Right lobe of liver (tissue), 6 donors: ENCODE measurements at regions not wholly inside any gene's neighbourhood (a gene's known extent, or its start where the extent isn't known, plus 50 kb on each side); places are given as distances from the start of the nearest gene placed in this dataset.

Experiments
- ATAC-seq, 4 donors: fragments of 200-7000 bp; cut with Tn5 transposase; one replicate each; pipeline ENCODE4 v1.9.1; 2020; ENCODE audit warnings: mild to moderate bottlenecking in 4 of 4, moderate library complexity in 4 of 4
- DNase-seq, 3 donors: peaks; one replicate each; pipeline ENCODE4 v3.0.0-alpha.2; 2020
- H3K27ac ChIP-seq, 3 donors: fragments of 200-600 bp; one replicate each; pipeline ENCODE4 v1.8.0; 2022
- H3K27me3 ChIP-seq, 2 donors: fragments of 200-600 bp; one replicate each; pipeline ENCODE4 v1.8.0; 2022
- H3K36me3 ChIP-seq, 4 donors: fragments of 200-600 bp; sonication (generic) in 1 of 4; one replicate each; pipeline versions ENCODE4 v1.5.1 to v1.8.0; 2017 to 2022; ENCODE audit warnings: control low read depth in 1 of 4
- H3K4me1 ChIP-seq, 4 donors: fragments of 200-600 bp; sonication (generic) in 1 of 4; one replicate each; pipeline versions ENCODE4 v1.5.1 to v1.8.0; 2017 to 2022; ENCODE audit warnings: control low read depth in 1 of 4
- H3K4me3 ChIP-seq, 3 donors: fragments of 200-600 bp; one replicate each; pipeline ENCODE4 v1.8.0; 2022
- H3K9me3 ChIP-seq, 4 donors: fragments of 200-600 bp; sonication (generic) in 1 of 4; one replicate each; pipeline versions ENCODE4 v1.5.1 to v1.8.0; 2017 to 2022; ENCODE audit warnings: control low read depth in 1 of 4
- POLR2A ChIP-seq: fragments of 450-650 bp; IDR thresholded peaks from one replicate; pipeline ENCODE4 v1.6.1; 2017; ENCODE audit warnings: antibody characterized with exemption, mild to moderate bottlenecking
- WGBS: methylation state at CpG from one replicate; pipeline ENCODE4 v1.1.6; 2018; ENCODE audit warnings: low coverage, low lambda C conversion rate; ENCODE audit not compliant: insufficient coverage; ENCODE audit errors: missing lambda C conversion rate; 5-methylcytosine and 5-hydroxymethylcytosine counted together
- intact Hi-C, 2 donors: fragments of 100-400 bp; cut with DNase I; formaldehyde crosslinking; loops; one replicate each; pipeline versions ENCODE4 v1.11.2 to v1.14.1; 2022
- TF ChIP-seq, protein P1 (sequence below), 4 donors: fragments of 200-600 bp in 3 of 4; fragments of 450-650 bp in 1 of 4; IDR thresholded peaks; one replicate each; pipeline versions ENCODE4 v1.5.1 to v1.8.0; 2016 to 2022; ENCODE audit warnings: antibody characterized with exemption in 4 of 4, mild to moderate bottlenecking in 2 of 4
- donor health status: DM: no; HTN: yes; CAD: no.
- donor health status: DM: no; HTN: no; CAD: no.
- donor health status: DM: no; HTN: no; CAD: no.
- donor health status: DM: no; HTN: yes; CAD: no.
- donor health status: DM: no; HTN: yes; CAD: no.

DNA sequence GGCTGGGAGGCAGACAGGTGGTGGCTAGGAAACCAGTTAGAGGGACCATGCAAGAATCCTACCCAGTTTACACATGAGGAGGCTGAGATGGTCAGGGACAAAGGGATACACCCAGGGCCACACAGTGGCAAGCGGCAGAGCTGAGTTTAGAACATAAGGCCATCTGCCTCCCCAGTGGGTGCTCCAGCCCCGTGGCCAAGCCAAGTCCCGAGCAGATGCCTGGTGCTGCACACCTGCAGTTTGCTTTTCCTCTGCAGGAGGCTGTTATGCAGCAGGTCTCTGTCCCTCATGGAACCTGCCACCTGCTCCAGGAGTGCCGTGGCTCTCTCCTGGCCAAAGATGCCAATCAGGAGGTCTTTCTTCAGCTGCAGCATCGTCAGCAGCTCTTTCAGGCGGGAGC lies 70.8 kb downstream of the SYNE3 start:
- no peak overlapping the region for H3K4me3 ChIP-seq
- DNase-seq (no peak), ATAC-seq (no peak)
- H3K36me3 ChIP-seq = peaks cover 0 to 8% (median 0%) of the 10 kb centered on the region in 4 donors
- H3K4me1 ChIP-seq = peaks cover 0 to 31% (median 14%) of the 10 kb centered on the region in 4 donors
- TF ChIP-seq, protein P1, sequence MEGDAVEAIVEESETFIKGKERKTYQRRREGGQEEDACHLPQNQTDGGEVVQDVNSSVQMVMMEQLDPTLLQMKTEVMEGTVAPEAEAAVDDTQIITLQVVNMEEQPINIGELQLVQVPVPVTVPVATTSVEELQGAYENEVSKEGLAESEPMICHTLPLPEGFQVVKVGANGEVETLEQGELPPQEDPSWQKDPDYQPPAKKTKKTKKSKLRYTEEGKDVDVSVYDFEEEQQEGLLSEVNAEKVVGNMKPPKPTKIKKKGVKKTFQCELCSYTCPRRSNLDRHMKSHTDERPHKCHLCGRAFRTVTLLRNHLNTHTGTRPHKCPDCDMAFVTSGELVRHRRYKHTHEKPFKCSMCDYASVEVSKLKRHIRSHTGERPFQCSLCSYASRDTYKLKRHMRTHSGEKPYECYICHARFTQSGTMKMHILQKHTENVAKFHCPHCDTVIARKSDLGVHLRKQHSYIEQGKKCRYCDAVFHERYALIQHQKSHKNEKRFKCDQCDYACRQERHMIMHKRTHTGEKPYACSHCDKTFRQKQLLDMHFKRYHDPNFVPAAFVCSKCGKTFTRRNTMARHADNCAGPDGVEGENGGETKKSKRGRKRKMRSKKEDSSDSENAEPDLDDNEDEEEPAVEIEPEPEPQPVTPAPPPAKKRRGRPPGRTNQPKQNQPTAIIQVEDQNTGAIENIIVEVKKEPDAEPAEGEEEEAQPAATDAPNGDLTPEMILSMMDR (IDR thresholded peaks at IDR 0.05) = no peak
- TF ChIP-seq POLR2A = no peak
- no peaks in the 10 kb centered on the region for H3K9me3 ChIP-seq
- no CpG with 5 or more reads among the region's 6 CpGs for WGBS
- H3K27ac ChIP-seq = no peak overlapping the region
- intact Hi-C loops = loop anchor here (5.0 to 10.0 kb wide), 2 partner anchors 79 to 82 kb away; no protein-coding TSS in a partner anchor
- H3K27me3 ChIP-seq = no peaks in the 10 kb centered on the region

DNA sequence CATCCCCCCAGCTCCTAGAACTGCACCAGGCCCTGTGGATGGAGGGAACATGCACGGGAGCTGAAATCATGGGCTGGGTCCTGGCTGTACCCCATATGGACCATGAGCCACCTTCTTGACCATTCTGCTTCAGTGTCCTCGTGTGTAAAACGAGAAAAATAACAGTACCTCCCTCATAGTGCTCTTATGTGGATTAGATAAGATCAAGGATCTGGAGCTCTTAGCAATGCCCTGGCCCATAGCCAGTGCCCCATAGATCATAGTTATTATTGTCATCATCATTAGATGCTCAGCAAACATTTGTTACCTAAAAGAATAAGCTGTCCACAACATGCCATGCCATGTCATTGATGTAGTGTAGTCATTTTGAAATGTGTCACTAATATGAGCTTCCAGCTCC lies 71.3 kb downstream of the SYNE3 start:
- no peak overlapping the region for H3K4me3 ChIP-seq

DNA sequence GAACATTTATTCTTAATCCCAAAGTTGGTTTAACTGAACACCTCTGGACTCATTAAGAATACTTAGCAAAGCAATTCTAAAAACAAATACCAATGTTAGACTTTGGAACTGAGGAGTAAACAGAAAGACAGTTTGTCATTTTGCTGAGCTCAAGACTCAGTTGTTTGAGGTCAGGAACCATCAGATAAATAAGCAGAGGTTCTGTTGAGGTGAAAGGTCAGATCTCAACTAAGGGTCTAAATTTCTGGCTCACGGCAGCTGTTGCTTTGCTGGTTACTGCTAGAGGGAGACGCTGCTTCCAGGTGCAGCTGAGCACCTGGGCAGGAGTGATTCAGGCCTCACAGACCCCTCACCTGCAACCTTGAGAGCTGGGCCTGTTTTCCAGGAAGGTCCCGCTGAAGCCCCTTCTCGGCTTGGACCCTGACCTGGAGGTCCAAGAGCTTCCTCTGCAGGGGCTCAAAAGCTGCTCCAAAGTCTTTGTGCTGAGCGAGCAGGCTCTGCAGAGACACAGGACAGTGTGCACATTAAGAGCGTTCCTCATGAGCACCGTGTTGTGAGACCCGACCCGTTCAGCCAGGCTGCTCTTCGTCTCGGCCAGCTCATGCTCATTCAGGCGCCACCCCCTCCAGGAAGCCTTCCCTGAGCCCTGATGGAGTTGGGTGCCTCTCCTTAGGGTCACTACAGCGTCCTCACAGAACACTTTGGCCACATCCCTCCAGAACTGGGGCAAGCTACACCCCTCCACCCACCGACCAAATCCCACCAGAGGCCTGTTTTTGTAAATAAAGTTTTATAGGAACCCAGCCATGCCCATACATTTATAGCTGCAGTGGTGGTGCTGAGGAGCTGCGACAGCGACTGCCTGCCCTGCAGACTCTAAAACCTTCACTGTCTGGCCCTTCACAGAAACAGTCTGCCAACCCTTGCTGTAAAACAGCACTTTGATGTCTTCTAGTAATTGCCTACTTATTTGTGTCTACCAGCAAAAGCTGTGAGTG lies 72.0 kb downstream of the SYNE3 start:
- H3K36me3 ChIP-seq = peaks cover 0 to 7% (median 0%) of the 10 kb centered on the region in 4 donors
- H3K4me1 ChIP-seq = peaks cover 0 to 31% (median 14%) of the 10 kb centered on the region in 4 donors
- intact Hi-C loops = loop anchor here (5.0 to 10.0 kb wide), 2 partner anchors 80 to 83 kb away; no protein-coding TSS in a partner anchor
- TF ChIP-seq POLR2A = no peak
- TF ChIP-seq, protein P1 (IDR thresholded peaks at IDR 0.05) = peak in 2 of 4 donors; percentile 7 to 32
- no peaks in the 10 kb centered on the region for H3K9me3 ChIP-seq
- H3K27me3 ChIP-seq = no peaks in the 10 kb centered on the region
- peak; percentile 72 to 84 (median 80) for ATAC-seq
- peak in 1 of 3 donors; percentile 56 for DNase-seq
- peak overlapping the region; percentile 6 to 91 (median 78) for H3K27ac ChIP-seq
- WGBS = 83% methylated on average over 4 of the region's 16 CpGs
- no peak overlapping the region for H3K4me3 ChIP-seq

More for the DNA sequence above, 71.3 kb downstream of the SYNE3 start:
- Histone ChIP-seq H3K27me3 (no peaks in the 10 kb centered on the region), H3K9me3 (no peaks in the 10 kb centered on the region), H3K4me1 (peaks cover 0 to 31% (median 14%) of the 10 kb centered on the region in 4 donors), H3K36me3 (peaks cover 0 to 8% (median 0%) of the 10 kb centered on the region in 4 donors), H3K27ac (peak overlapping the region in 2 of 3 donors; percentile 78 to 91)
- intact Hi-C loops = loop anchor here (5.0 to 10.0 kb wide), 2 partner anchors 80 to 82 kb away; no protein-coding TSS in a partner anchor
- DNase-seq = no peak
- WGBS = 0% methylated on average over 1 of the region's 3 CpGs
- no peak for TF ChIP-seq POLR2A
- TF ChIP-seq, protein P1 (IDR thresholded peaks at IDR 0.05) = no peak
- ATAC-seq = no peak

DNA sequence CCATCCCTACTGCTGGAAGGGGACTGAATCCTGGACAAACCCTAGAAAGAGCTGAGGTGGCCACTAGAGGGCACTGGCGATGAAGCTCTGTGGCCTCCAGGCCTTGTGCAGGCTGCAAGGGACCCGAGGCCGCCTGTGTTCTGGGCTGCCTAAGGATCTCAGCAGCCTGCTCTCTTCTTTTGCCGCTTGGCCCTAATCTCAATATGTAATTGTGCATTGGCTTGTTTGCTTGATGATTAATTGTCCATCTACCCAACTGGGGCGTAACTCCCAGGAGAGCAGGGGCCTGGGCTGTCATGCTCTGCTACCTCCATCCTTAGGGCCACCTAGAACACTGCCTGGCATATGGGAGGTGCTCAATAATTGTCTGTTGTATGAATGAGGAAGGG lies 73.8 kb downstream of the SYNE3 start:
- no peak for TF ChIP-seq POLR2A
- TF ChIP-seq, protein P1 (IDR thresholded peaks at IDR 0.05) = peak; percentile 86 to 88 (median 88)
- Histone ChIP-seq H3K36me3 (peaks cover 0 to 13% (median 0%) of the 10 kb centered on the region in 4 donors), H3K9me3 (no peaks in the 10 kb centered on the region), H3K27ac (peak overlapping the region in 2 of 3 donors; percentile 78 to 91), H3K4me1 (peaks cover 0 to 31% (median 14%) of the 10 kb centered on the region in 4 donors), H3K27me3 (no peaks in the 10 kb centered on the region), H3K4me3 (no peak overlapping the region)
- 34% methylated on average over 2 of the region's 5 CpGs for WGBS
- DNase-seq (peak; percentile 83 to 87 (median 86)), ATAC-seq (peak; percentile 86 to 94 (median 90))
- intact Hi-C loops = loop anchor here in 1 of 2 donors (10.0 kb wide), 1 partner anchor 82 kb away; no protein-coding TSS in a partner anchor
